COLO668 (cell line): ENCODE measurements at regions not wholly inside any gene's neighbourhood (a gene's known extent, or its start where the extent isn't known, plus 50 kb on each side); places are given as distances from the start of the nearest gene placed in this dataset.

Experiments used
- DNase-seq: peaks from one replicate; lab custom pipeline; 2025; ENCODE audit not compliant: unreplicated experiment; lab: John Stamatoyannopoulos, UW

DNA sequence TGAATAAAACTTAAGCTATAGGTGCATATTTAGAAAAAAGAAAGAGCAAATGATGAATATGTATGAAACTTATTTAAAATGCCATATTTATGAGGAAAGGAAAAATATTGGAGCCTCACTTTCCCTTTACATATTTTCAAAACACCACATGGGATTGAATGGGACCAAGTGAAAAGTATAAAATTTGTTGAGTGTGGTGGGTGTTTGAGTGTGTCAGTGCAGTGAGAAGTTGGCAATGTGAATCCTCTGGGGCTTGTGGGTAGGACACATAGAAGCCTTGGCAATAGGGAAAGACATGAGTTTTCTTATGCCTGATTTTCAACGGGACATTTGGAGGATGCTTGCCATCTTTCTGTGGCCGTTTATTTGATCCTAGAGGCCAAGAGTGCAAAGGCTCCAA is 502.2 kb upstream of the CELF4 start:
- no peak for DNase-seq

DNA sequence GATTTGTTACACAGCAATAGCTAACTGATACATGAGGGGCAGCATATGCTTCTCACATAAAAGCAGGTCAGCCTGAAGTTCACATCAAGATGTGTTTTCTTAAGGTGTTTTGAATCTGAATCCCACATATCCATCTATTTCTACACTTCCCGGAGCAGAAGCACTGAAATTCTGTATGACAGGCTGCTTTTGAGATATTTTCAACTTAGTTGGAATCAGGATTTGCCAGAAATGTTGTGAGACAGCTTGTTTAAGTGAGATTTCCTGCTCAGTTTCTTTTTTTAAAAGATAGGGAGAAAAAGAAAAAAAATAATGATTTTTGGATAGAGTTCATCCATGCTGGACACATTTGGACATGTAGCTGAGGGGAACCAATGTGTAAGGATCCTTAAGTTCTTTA is 501.5 kb upstream of the CELF4 start:
- DNase-seq: no peak

DNA sequence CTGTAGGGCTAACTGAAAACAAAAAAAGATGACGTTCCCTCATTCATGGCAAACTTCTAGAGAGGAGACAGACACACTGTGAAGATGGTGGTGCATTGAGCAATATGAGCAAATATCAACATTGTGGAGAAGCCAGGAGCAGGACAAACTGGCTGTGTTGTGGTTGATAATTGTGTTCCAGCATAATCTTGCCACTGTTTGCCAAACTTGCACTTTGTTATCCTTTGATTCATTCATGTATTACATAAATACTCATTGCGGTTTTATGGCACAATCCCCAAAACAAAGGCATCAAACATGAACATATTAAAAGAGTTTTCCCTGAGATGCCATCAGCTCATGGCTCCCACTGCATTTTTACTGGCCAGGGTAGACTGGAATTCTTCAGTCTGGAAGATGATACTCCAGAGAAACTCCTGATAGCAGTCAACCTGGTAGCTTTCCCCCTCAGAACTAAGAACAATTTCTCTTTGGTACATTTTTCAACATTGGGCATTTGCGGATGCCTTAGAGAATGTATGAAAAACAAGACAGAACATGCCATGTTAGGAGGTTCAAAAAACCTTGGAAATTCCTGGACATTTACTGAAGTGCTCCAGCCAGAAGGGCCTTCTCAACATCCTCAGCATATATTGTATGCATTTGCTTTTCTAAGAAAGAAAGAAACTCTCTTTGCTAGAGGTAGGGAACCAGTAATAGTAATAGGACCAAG is 487.4 kb upstream of the CELF4 start:
- DNase-seq: no peak

DNA sequence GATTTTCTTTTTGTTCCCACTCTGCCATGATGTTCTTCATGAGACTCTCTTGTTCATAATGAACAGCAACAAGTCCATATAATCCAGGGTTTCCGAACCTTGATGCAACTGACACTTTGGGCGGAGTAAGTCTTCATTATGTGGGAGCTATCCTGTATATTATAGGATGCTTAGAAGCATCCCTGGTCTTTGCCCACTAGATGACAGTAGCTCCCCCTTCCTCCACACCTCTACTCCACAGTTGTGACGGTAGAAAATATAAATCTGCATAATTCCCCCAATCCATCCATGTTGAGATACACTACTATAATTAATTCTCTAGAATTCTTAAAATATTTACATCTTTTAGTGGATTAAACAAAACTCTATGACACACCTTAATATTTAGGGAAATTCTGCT is 482.2 kb upstream of the CELF4 start:
- no peak for DNase-seq

GRCh38 chr18:38046651-38047050 is 481.1 kb upstream of the CELF4 start:
- no peak for DNase-seq

DNA sequence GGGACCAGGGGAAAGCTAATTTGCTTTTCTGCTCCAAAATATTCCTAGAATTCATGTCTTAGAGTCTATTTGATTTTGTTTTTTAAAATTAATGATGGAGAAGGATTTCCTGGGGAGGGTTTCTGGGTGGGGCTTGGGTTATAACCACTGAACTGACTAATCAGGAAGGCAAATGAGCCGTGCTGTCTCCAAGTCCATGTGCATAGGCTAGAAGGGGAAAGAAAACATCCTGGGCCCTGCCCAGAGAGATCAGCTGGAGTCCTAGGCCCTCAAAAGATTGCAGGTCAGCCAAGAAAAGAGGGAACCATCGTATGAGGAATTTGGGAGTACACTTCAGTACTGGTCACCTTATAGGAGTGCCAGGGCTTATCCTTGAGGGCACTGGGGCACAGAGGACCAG is 480.2 kb upstream of the CELF4 start:
- DNase-seq: no peak

DNA sequence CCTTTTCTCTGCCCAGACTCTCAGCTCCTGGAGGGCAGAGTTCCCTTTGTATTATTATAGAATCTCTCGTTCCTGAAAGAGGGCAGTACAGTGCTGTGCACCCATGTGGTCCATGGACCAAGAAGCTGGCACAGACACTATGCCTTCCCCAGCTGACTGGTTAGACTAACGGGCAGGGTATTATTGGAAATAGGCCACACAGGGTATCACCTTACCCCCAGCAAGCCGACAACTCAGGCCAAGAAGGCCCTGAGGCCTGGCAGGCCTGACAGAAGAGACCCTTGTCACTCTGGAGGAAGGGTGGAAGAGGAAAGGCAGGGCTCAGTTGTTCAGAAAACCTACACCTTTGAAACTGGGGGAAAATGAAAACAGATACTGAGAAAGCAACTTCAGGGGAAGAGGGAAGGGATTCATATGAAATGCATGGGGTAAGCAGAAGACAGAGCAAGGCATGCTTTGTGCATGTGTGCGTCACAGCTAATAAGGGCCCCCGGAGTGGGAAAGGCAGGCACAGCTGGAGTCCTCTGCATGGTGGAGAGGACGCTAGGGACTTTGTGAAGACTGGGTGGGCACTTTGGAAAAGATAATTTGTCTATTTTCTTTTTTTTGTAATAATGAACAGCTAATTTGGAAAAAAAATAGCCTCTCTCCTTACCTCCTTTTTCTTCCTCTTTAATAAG is 476.8 kb upstream of the CELF4 start:
- DNase-seq: no peak

DNA sequence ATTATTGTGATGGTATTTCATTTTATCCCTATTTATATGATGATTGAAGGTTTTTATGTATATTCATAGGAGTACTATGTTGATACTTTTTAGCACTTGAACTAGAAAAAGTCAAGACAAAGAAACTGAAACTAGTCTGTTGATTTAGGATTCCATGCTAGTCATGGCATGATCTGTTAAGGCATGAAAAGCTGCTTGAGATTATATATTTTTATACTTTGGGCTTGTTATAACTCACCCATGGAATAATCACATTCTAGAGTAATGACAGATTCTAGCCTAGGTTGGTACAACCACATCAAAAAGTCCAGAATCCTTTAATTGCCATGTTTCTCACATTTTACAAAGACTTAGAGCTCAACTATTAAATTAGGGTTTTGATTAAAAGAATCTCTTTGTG is 472.6 kb upstream of the CELF4 start:
- DNase-seq: no peak

DNA sequence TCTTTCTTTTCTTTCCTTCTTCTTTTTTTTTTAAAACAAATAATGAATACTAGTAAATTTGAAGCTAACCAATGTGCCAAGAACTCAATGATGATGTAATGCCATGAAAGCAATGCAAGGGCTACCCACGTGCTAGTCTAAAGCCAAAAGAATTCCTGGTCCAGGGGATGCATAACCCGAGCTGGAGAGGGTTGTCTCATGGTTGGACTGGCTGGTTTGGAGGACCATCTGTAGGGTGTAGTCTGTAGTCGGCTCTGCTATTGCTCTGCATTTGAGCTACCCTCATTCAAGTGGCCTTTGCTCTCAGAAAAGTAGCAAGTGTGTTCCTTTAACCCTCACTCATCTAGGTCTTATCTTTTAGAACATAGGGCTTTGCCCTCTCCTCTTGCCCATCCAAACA is 469.6 kb upstream of the CELF4 start:
- no peak for DNase-seq

GRCh38 chr18:38033282-38033681 is 467.7 kb upstream of the CELF4 start:
- no peak for DNase-seq

DNA sequence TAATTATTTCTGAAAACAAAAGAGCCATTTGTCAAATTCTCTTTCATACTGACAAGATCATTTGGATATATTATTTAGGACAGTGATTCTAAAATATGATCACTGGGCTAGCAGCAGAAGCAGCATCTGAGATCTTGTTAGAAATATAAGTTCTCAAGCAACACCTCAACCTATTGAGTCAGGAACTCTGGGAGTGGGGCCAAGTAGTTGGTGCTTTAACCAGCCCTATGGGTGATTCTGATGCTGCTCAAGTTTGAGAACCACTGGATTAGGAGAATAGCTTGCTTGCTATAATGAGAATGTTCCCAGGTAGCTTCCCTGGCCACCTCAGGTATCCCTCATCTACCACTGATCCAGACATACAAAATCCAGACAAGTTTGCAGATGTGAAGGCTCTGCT is 466.9 kb upstream of the CELF4 start:
- DNase-seq: no peak

DNA sequence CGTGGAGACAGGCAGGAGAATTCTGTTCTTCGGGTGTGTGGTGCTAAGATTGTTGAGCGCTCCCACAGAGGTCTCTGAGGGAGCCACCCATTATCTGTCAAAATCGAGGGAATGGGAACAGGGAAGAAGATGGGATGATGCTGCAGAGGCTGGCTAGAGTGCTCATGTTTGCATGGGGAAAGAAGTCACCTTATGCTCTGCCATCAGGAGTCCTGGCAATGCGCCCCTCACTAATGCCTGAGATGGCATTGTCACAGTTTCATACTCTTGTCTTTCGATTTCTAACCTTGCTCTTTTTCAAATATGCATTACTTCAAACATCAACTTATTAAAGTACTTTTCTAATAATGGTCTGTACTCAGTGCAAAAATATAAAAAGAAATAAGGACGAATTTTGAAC is 463.3 kb upstream of the CELF4 start:
- DNase-seq: no peak

DNA sequence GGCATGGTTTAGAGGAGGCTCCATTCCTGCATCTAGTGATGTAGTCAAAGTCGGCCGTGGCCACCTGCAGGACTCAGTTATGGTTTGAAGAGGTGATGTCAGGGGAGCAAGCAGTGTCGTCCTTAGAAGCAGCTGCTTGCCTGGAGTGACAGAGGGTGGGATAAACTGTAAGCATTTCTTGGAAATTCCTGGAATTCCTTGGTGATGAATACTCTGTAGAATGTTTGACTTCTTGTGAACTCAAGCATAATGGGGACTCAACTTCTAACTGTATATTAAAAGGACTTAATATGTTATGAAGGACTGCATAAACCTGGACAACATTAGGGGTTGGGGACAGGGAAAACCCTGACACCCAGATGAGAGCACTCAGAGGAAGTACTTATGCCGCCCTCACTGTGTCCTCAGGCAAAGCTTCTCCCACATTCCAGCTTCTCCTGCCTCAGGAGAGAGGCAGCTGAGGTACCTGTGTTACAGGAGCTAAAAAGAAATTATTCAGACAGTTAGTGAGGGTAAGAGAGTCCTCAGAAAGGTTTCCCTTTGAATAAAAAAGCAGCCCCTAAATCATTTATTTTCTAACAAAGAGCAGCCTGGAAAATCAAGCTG is 459.9 kb upstream of the CELF4 start:
- no peak for DNase-seq

DNA sequence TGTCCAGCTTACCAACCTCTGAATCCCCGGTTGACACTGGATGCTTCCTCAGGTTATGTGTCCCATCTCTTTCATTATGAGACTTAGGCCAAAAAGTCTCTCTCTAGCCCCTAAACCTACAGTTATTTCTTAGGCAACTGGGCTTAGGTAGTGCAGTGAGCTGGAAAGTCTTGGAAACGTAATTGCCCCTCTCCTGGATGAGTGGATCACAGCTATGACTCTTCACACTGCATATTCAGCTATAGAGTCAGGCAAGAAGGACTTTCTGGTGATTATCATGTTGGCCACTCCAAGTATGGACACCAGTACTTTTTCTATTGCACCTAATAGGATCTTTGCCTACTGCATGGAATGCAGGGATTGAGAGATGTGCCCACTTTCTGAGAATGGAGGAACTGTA is 458.3 kb upstream of the CELF4 start:
- no peak for DNase-seq

- DNase-seq: no peak
These were observed 456.6 kb upstream of the CELF4 start for GRCh38 chr18:38022234-38022633.

DNA sequence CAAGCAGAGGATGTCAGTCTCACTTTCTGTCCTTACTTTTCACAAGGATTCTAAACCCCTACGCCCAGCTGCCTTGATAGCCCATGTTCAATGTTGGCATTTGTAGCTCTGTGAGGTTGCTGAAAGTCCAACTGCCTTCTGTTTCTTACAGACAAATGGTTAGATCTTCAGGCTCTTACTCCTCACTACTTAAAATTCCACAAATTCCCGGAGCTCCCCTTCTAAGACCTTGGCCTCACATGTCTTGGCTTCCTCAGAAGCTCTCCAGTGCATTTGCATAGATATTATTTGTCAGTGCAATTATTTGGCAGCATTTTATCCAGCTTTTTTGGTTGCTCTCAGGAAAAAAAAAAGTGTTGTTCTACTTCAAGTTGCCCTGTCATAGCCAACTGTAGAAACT is 453.7 kb upstream of the CELF4 start:
- DNase-seq: no peak

DNA sequence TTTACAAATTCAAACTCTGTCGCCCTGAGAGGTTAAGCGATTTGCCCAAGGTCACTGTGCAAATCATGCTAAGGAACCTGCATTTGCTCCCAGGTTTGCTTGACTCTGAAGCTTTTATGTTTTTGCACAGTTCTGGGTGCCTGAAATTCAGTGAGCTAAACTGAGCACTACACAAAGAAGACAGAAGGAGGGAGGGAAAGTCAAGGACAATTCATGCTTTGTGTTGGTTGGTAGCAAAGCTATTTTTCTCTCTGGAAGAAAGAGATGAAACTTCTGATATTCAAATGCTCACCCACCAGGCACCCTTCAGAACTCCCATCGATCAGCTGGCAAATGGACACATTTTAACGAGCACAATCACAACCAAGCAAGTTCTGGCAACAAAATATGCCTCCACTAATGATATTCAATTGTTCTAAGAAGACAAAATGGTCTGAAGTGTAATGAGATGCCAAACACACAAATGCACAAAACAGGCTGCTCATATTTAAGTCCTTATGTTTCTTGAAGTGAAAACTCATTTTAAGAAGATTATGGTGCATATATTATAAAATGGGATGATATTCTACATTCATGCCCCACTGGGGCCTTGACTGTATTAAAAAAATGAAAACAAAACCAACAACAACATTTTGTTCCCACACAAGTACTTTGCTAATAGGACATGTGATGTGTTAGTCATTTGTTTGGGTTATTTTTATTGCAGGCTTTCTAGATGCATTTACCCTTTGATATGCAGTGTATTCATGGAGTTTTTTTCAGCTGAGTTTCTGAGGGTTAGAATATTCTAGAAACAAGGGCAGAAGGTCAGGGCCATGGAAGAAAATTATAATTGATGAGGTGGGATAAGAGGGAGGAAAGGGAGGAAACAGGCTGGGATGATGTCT is 445.6 kb upstream of the CELF4 start:
- DNase-seq: no peak

- no peak for DNase-seq
These were observed 444.4 kb upstream of the CELF4 start for GRCh38 chr18:38010037-38010436.

- DNase-seq: no peak
These were observed 443.7 kb upstream of the CELF4 start for GRCh38 chr18:38009320-38009719.

DNA sequence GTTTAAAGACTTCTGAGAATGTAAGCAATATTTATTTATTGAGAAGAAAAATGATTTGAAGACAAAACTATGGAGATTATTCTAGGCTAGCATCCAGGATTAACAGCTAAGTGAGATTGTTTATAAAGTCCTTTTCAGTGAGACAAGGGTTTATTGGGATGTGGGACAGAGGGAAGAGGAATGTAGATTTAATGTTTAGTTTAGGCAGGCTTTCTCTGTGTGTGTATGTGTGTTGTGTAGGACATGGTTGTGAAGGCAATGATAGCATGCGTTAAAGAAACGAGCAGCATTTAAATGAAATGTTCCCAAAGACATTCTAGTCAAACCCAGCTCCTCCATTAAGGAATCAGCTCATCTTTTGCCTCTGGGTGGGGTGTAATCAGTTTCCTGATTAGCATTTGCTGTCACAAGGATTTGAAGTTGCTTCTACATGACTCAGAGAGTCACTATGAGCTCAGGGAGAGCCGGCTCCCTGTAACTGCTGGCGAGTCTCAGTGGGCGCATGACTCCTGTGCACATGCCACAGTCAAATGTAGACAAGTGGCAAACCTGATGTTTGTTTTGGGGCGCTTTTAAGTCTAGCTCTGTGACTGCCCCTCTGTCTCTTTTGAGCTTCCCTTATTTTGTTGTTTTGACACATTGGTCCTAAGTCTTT is 442.2 kb upstream of the CELF4 start:
- DNase-seq: no peak

DNA sequence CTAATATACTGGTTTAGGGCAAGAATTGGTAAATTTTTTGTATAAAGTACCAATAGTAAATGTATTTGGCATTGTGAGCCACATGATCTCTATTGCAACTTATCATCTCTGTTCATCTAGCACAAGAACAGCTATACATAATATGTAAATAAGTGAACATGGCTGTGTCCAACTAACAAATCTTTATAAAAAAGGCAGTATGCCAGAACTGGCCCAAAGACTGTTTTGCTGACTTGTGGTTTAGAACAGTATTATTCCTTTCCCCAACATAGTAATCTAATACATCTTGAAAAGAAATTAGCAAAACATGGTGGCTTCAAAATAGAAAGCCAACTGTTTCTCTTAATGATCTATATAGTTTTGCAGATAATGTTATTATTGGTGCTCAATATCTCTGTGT is 441.4 kb upstream of the CELF4 start:
- DNase-seq: no peak
